Raji (cell line): ENCODE measurements at regions not wholly inside any gene's neighbourhood (a gene's known extent, or its start where the extent isn't known, plus 50 kb on each side); places are given as distances from the start of the nearest gene placed in this dataset.

Source experiments
- POLR2A ChIP-seq: IDR thresholded peaks from 2 replicates; pipeline ENCODE4 v1.6.1; 2011; ENCODE audit warnings: low read depth, low read length, control low read depth; ENCODE audit not compliant: insufficient read depth

GRCh38 chr17:45663772-45664171 is 120.3 kb upstream of the CRHR1 start:
- TF ChIP-seq POLR2A = no peak

- TF ChIP-seq POLR2A = no peak
Observed at GRCh38 chr17:45664921-45665320, 119.2 kb upstream of the CRHR1 start.

GRCh38 chr17:45666046-45666600 is 118.0 kb upstream of the CRHR1 start:
- TF ChIP-seq POLR2A = no peak

GRCh38 chr17:45666641-45667040 is 117.5 kb upstream of the CRHR1 start:
- TF ChIP-seq POLR2A = no peak

- no peak for TF ChIP-seq POLR2A
Observed at GRCh38 chr17:45667591-45668171, 116.4 kb upstream of the CRHR1 start.

- TF ChIP-seq POLR2A = no peak
Observed at GRCh38 chr17:45668316-45668715, 115.8 kb upstream of the CRHR1 start.

GRCh38 chr17:45672301-45672700 is 111.8 kb upstream of the CRHR1 start:
- no peak for TF ChIP-seq POLR2A

- no peak for TF ChIP-seq POLR2A
Observed at GRCh38 chr17:45672792-45673191, 111.3 kb upstream of the CRHR1 start.

GRCh38 chr17:45675012-45675411 is 109.1 kb upstream of the CRHR1 start:
- TF ChIP-seq POLR2A = no peak

- no peak for TF ChIP-seq POLR2A
Observed at GRCh38 chr17:45675892-45676291, 108.2 kb upstream of the CRHR1 start.

- TF ChIP-seq POLR2A = no peak
Observed at GRCh38 chr17:45676695-45677094, 107.4 kb upstream of the CRHR1 start.

GRCh38 chr17:45677770-45678169 is 106.3 kb upstream of the CRHR1 start:
- TF ChIP-seq POLR2A = no peak

- TF ChIP-seq POLR2A = no peak
Observed at GRCh38 chr17:45679426-45679825, 104.7 kb upstream of the CRHR1 start.

GRCh38 chr17:45680360-45680759 is 103.8 kb upstream of the CRHR1 start:
- TF ChIP-seq POLR2A = no peak

GRCh38 chr17:45681706-45682105 is 102.4 kb upstream of the CRHR1 start:
- TF ChIP-seq POLR2A = no peak

- TF ChIP-seq POLR2A = no peak
Observed at GRCh38 chr17:45686250-45686649, 97.9 kb upstream of the CRHR1 start.

- TF ChIP-seq POLR2A = no peak
Observed at GRCh38 chr17:45687594-45687993, 96.5 kb upstream of the CRHR1 start.

- no peak for TF ChIP-seq POLR2A
Observed at GRCh38 chr17:45688353-45688752, 95.8 kb upstream of the CRHR1 start.

GRCh38 chr17:45688820-45689219 is 95.3 kb upstream of the CRHR1 start:
- TF ChIP-seq POLR2A = no peak
